GM12892 (cell line): ENCODE measurements at regions not wholly inside any gene's neighbourhood (a gene's known extent, or its start where the extent isn't known, plus 50 kb on each side); places are given as distances from the start of the nearest gene placed in this dataset.
"Not testable (repeated sequence)": the region's sequence is repeated elsewhere in the genome, so short reads cannot be mapped to it uniquely, and the experiment has no call there.

Experiments
- DNase-seq: peaks from one replicate; pipeline ENCODE4 v3.0.0; 2011; ENCODE audit not compliant: insufficient read length
- FAIRE-seq: peaks from 2 replicates; lab custom pipeline; 2011; peaks lifted over from hg19 to GRCh38; lab: Jason Lieb, UNC
- POLR2A ChIP-seq: IDR thresholded peaks from 2 replicates; pipeline ENCODE4 v1.6.1; 2011; ENCODE audit warnings: low read depth, low read length, control low read depth
- POLR2AphosphoS5 ChIP-seq: IDR thresholded peaks from 2 replicates; pipeline ENCODE4 v1.6.1; 2011; ENCODE audit warnings: low read depth, low read length, control low read depth
- TAF1 ChIP-seq: IDR thresholded peaks from 2 replicates; pipeline ENCODE4 v1.6.1; 2011; ENCODE audit warnings: low read depth, mild to moderate bottlenecking, control low read depth, low read length, borderline replicate concordance

DNA sequence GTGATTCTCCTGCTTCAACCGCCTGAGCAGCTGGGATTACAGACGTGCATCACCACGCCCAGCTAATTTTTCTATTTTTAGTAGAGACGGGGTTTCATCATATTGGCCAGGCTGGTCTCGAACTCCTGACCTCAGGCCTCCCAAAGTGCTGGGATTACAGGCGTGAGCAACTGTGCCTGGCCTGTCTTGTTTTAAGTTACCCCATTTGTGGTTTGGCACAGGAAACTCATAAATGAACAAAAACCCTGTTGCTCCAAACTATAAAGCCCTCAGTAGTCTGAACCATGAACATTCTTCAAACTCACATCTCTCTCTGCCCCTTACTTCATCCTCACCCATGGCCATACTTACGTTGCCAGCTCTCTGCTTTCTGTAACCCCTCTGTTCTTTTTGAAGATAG lies 61.7 kb downstream of the RHOU start:
- FAIRE-seq, DNase-seq: not testable (repeated sequence)

DNA sequence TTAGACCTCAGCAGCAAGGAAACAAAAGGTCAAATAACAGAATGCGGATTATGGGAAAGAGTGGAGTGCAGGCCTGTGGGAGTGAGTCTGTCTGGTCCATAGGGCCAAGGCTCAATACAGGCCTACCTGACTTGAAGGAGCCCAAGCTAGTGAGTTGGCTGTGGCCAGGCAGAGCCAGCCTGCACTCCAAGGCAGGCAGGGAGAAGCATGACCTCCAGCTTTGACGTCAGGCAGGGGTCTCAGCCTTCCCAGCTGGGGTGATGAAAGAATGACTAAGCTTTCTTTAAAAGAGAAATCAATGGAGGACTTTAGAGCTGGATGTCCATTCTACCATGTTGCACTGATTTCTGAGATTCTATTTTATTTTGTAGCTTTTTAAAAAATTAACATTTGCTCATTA lies 62.8 kb downstream of the RHOU start:
- FAIRE-seq (no peak), DNase-seq (no peak)
- no peak for TF ChIP-seq POLR2AphosphoS5
- TF ChIP-seq TAF1, result no peak
- TF ChIP-seq POLR2A, result no peak

DNA sequence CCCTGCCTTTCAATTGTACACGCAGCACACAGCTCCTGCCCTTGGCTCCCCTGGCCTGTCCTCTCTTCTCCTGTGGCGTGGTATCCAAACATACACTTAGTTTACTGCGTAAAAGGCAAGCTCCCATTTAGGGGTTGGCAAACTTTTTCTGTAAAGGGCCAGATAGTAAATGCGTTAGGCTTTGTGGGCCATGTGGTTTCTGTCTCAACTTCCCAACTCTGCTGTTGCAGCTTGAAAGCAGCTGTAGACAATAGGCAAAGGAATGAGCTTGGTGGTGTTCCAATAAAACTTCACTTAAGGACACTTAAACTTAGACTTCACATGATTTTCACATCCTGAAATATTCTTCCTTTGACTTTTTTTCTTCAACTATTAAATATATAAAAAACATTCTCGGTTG lies 63.3 kb downstream of the RHOU start:
- FAIRE-seq (no peak), DNase-seq (no peak)
- TF ChIP-seq POLR2A (no peak), POLR2AphosphoS5 (no peak), TAF1 (no peak)

DNA sequence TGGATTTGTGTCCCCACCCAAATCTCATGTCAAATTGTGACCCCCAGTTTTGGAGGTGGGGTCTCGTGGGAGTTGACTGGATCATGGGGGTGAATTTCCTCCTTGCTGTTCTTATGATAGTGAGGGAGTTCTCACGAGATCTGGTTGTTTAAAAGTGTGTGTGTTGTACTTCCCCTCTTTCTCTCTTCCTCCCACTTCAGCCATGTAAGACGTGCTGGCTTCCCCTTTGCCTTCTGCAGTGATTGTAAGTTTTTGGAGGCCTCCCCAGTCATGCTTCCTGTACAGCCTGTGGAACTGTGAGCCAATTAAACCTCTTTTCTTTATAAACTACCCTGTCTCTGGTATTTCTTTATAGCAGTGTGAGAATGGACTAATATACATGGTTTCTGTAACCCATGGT lies 64.6 kb downstream of the RHOU start:
- TF ChIP-seq TAF1 (no peak), POLR2AphosphoS5 (no peak), POLR2A (no peak)
- DNase-seq (no peak), FAIRE-seq (no peak)

DNA sequence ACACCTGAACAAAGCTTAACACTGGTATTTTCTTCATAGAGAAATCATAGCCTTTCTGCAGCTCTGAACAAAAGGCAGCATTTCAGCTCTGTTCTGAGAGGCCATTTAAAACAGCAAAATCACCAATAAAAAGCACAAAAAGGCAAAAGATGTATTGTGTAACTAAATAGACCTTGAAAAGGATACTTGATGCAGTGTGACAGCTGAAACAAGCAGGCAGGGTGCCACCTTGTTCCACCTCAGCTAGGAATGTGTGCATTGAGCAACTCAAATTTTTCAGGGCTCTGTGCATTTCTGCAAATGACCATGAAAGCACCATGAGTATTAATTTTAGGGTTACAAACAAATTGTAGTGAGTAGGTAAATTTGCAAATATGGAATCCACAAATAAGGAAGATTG lies 65.8 kb downstream of the RHOU start:
- TF ChIP-seq POLR2A (no peak), POLR2AphosphoS5 (no peak), TAF1 (no peak)
- FAIRE-seq (no peak), DNase-seq (no peak)

DNA sequence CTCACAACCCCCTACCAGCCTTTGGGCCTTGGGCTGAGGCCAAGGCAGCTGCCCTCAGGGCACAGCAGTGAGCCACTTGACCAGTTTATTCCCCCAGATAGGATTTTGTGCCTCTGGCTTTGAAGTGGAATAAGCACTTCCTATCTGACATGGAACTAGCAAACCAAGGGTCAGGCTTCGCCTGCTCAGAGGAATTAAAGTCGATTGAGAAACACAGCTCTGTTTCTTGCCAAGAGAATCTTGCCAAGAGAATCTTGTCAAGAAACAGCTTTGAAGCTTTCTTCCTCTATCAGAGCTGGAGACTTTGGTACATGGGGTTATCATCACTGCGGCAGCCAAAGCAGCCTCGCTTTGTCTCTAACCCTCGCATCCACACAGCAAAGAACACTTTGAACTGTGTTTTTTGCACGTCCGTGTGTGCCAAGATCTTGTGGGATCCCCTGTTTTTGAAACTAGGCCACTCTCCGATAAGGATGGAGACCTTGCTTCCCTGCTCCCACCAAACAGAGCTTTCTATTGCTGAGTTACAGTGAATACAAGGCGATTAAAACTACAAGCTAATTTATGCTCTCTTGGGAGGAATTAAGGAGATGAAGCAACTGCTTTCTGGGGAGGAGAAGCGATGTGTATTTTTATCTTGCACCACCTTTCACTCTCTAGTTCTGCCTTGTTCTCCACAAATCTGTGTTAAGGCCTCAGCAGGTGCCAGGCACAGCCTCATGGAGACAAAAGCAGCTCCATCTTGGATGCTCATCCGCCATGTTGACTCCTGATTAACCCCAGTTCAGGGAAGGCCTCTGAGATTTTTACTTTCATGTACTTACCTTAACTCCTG lies 67.3 kb downstream of the RHOU start:
- no peak for TF ChIP-seq TAF1
- TF ChIP-seq POLR2AphosphoS5, result no peak
- no peak for TF ChIP-seq POLR2A
- FAIRE-seq, result no peak
- DNase-seq, result no peak

DNA sequence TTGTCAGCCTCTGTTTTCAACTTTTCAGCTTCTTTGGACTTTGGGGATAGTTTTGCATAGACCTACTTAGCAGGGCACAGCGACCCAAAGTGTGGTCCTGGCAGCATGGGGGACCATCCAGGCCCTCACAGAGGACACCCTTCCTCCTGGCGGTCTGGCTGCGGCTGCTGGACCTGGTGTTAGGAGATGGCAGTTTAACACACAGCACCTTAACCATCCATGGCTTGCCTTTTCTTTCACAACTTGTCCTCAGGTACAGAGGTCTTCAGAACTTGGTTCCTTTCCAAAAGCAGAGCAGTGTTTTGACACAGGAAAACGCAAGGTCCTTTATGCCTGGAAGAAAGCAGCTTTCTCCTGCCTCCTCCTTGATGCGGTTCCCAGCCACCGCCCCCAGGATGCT lies 68.1 kb downstream of the RHOU start:
- no peak for DNase-seq
- no peak for TF ChIP-seq POLR2AphosphoS5
- TF ChIP-seq POLR2A, result no peak
- no peak for TF ChIP-seq TAF1
- no peak for FAIRE-seq

DNA sequence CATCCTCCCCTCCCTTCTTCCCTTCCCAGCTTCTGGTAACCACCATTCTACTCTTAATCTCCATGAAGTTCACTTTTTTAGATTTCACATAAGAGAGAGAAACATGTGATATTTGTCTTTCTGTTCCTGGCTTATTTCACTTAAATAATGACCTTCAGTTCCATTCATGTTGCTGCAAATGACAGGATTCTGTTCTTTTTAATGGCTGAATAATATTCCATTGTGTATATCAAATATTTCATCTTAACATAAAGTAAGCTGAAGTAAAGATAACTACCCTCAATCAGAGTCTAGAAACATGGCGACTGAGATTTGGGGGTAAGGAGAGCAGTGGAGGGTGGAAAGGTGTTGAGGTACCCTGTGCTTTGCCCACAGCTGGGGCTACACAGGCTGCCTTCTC lies 68.9 kb downstream of the RHOU start:
- DNase-seq, result no peak
- FAIRE-seq, result no peak
- TF ChIP-seq TAF1, result no peak
- TF ChIP-seq POLR2AphosphoS5, result no peak
- TF ChIP-seq POLR2A, result no peak

DNA sequence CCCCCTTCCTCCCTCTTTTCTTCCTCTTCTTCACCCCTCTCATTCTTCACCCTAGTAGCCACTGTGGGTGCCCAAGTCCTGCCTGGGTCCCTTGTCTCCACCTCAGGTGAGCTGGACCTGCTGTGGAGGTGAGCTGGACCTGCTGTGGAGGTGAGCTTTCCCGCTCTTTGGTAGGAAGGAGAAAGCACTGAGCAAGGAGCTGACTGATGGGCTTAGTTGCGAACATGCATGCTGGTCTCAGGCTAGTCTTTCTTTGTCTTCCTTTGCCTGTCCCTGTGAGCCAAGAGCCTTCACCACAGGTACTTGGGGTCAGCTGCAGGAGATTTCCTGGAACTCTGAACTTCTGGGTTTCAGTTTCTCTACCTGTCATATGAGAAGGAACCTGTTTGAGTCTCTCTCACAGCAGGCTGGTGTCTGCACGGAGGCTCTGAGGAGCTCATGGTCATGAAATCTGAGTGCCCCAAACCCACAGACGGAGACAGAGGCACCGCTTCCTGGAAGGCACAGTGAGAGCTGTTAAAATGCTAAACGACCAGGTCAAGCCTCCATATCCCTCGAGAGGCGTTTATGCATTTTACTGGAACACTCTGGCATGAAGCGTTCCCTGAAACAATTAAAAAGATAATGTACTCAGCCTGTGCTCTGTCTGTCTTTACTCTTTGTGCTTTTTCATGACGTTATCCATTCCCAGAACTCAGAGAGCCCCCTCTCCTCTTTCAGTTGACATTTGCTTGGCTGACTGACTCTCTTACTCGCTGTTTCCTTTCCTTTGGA lies 69.5 kb downstream of the RHOU start:
- FAIRE-seq (no peak), DNase-seq (no peak)
- no peak for TF ChIP-seq POLR2AphosphoS5
- no peak for TF ChIP-seq POLR2A
- no peak for TF ChIP-seq TAF1

DNA sequence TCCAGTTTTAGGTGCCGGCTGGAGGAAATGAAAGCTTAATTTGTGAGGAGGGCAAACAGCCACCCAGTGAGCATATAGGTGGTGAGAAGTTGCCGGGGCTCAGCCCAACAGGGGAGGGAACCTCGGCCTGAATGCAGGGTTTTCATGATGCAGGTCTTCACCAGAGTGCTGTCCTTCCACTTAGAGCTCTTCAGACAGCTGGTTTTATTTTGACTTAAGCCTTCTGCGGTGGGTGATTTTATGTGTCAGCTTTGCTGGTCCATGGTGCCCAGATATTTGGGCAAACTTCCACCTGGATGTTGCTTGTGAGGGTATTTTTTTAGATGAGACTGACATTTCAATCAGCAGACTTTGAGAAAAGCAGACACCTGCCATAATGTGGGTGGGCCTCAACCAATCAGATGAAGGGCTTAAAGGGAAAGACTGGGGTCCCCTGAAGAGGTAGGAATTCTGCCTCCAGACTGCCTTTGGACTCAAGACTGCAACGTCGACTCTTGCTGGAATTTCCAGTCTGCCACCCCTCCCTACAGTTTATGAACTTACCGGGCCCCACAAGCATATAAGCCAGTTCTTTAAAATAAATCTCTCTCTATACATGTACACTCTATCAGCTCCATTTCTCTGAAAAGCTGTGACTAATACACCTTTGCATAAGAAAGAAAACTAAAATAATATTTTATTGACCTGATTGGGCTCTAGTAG lies 72.8 kb downstream of the RHOU start:
- TF ChIP-seq POLR2AphosphoS5 (no peak), POLR2A (no peak), TAF1 (no peak)
- DNase-seq, result no peak
- FAIRE-seq, result no peak

DNA sequence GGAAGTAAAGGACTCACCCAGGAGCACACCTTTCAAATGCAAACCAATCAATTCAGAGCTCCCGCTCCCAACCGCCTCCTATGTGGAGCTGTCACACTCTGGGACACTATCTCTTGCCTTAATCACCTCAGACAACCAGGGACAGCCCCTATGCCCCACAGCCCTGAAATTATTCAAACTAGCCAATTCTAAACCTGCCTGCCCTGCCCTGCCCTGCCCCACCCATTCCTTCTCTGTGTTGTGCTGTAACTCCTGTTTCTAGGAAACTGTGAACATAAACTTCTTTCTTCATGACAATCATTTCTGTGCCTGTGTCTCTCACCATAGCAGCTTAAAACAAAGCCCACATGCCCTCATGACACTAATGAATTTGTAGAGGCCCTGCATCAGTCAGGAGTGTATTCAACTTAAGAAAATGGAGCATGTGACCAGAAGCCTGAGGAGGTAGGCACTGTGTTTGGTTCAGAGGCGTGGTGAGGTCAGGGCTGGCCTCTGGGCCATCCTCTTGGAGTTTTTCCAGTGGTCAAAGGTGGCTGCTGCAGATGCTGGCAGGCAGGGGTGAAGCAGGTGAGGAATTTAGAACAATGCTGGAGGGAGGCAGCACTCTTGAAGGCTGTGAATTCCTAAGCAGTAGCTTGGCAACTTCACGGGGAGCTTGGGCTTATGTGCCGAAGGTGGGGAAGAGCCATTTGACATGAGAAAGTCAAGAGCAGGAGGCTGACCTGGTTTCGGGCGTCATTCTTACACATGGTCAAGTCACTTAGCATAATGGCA lies 74.5 kb downstream of the RHOU start:
- DNase-seq (no peak), FAIRE-seq (no peak)

More for the DNA sequence above, 74.5 kb downstream of the RHOU start:
- TF ChIP-seq TAF1 (no peak), POLR2A (no peak), POLR2AphosphoS5 (no peak)
